LoVo (cell line): ENCODE measurements at regions not wholly inside any gene's neighbourhood (a gene's known extent, or its start where the extent isn't known, plus 50 kb on each side); places are given as distances from the start of the nearest gene placed in this dataset.
"Not testable (repeated sequence)": the region's sequence is repeated elsewhere in the genome, so short reads cannot be mapped to it uniquely, and the experiment has no call there.

Experiments used
- DNase-seq: peaks from one replicate; pipeline ENCODE4 v3.0.0-alpha.2; 2016; ENCODE audit warnings: low spot score

GRCh38 chr5:124021066-124021641 lies 509.2 kb downstream of the CSNK1G3 start:
- no peak for DNase-seq

- DNase-seq = not testable (repeated sequence)
Measured at GRCh38 chr5:124017321-124017720, 505.3 kb downstream of the CSNK1G3 start.

DNA sequence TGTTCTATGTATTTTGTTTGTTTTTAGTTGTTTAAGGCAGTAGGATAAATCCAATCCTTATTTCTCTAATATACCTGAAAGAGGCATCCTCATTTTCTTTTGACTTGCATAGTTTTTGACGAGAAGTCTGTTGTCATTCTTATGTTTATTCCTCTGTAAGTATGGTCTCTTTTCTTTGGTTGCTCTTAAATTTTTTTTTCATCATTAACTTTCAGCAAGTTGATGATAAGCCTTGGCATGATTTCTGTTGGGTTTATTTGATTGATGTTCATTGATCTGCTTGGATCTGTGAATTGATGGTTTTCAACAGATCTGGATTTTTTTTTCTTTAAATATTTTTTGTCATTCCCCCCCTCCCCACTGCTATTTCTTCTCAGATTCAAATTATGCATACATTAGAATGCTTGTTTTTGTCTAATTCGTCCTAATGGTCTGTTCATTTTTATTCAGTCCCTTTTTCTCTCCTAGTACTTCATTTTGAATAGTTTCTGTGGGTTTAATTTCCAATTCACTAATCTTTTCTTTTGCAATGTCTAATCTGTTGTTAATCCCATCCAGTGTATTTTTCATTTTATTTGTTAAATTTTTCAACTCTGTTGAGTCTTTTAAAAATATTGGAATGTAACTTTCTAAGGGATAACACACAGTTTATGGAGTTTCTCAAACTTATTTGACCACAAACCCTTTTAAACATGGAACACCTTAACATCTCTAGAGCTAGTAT lies 495.9 kb downstream of the CSNK1G3 start:
- DNase-seq = no peak

DNA sequence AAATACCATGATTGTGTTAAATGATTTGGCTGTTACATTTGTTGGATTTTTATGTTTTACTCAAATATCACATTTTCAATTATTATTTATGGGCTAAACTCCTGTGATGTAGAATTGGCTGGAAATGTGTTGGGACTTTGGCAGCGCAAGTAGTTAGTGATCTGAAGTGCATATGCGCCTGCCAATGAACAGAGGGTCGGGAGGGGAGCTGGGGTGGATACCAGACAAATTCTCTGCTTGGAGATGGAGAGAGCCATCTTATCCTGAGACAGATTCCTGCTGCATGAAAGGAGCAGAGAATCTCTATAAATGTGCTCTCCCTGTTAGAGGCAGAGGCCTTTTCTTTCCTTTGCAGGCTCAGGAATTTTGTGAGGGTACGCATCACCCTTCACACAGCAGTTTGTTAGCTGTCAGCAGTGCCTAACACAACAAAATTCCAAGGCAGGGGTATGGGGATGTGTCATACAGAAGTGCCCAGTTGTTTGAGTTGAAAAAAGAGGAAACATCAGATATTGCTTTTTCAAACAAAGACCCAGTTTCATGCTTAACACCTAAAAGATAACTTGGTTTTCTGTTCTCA lies 489.1 kb downstream of the CSNK1G3 start:
- no peak for DNase-seq

DNA sequence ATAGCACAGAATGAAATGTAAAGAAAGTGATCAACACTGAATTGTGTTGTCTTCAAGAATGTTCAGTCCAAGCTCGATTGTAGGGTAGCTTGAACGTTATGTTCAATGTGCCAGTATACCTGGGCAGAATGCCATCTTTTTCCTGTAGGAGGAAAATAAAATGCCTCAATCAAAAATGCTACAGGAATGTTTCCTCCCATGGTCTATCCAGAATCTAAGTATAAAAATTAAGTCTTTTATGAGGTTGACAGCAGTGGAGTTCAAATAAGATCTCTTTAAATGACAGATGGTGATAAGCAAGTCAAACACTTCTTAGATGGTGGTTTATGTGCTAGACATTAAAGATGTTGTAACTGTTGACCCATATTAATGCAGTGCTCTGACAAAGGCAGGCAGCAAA lies 488.6 kb downstream of the CSNK1G3 start:
- DNase-seq = no peak

- DNase-seq = no peak
Measured at GRCh38 chr5:123997462-123998215, 485.7 kb downstream of the CSNK1G3 start.

DNA sequence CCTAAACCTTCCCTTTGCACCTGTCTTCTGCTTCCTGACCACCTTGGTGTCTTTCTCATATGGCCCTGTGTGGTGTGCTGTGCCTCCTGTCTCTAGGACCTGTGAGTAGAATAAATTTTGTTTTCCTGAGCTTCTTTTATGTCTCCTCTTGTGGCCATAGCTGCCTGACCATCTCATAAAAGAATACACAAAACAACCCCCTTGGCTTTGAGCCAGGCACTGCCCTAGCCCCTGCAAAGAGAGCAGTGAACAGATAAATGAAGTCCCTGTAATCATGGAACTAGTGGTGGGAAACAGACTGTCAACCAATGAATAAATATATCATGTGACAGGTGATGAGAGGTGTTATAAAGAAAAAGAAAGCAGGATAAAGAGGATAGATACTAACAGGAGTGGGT lies 485.1 kb downstream of the CSNK1G3 start:
- no peak for DNase-seq

GRCh38 chr5:123992641-123993040 lies 480.7 kb downstream of the CSNK1G3 start:
- peak; percentile 11 for DNase-seq

GRCh38 chr5:123987956-123988355 lies 476.0 kb downstream of the CSNK1G3 start:
- no peak for DNase-seq

DNA sequence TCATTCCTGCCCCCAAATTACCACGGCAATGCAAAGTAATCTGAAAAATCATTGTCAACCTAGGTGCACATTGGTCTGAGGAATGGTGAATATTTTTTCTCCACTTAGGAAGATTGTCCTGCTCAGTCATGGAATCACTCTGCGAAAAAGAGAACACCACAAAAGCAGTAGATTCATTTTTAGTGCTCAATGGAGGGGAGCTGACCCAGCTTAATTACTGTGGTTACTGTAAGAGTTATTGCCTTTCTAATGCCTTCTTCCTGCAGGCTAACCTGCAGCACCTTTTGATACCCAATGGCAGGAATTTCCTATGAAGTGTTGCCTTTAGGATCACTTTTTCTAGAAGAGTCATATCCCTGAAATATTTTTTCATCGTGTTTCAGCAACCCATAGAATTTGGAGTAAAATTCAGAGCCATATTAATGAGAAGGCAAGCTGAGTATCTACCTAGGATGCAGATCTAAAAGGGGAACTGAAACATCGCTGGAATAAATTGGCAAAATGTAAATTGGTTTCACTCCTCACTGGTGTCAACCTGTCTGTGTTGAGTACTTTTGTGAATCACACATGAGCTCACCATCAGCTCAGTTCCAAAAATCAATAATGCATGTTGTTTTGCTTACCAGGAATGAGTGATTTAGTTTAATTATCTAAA lies 464.5 kb downstream of the CSNK1G3 start:
- no peak for DNase-seq

DNA sequence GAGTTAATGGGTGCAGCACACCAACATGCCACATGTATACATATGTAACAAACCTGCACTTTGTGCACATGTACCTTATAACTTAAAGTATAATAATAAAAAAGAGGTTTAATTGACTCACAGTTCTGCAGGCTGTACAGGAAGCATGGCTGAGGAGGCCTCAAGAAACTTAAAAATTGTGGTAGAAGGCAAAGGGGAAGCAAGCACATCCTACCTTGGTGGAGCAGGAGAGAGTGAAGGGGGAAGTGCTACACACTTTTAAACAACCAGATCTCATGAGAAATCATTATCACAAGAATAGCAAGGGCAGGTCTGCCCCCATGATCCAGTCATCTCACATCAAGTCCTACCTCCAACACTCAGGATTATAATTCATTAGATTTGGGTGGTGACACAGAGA lies 463.5 kb downstream of the CSNK1G3 start:
- not testable (repeated sequence) for DNase-seq

DNA sequence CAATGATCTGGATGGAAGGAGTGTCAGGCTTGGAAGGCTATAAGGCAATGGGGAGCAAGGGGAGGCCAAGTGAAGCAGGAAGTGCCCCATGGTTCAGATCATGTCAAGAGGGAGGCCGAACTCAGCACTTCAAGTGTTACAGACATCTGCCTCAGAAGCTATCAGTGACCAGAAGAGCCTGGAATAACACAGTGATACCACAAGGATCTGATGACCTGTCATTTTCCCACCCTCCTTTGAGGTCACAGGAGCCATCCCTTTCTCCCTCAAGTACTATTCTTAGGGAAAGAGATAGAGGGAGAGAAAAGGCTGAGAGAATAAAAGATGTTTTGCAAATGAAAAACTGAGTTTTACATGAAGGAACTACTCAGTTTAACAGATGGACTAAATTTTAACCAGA lies 454.8 kb downstream of the CSNK1G3 start:
- no peak for DNase-seq

DNA sequence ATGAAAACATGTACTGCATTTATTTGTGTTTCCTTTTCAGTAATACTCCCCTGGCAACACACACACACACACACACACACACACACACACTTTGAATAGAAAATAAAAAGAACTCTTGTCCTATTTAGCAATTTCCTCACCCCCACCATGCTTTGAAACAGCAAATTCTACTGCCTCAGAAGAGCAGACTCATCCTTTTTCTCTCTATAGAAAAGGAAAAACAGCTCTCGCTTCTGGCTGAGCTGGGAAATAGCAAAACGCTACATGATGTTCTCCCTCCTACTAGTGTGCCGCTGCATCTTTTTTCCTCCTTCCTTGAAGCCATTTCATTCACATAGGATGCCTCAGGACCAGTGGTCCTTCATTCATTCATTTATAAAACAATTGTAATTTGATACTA lies 453.6 kb downstream of the CSNK1G3 start:
- no peak for DNase-seq

DNA sequence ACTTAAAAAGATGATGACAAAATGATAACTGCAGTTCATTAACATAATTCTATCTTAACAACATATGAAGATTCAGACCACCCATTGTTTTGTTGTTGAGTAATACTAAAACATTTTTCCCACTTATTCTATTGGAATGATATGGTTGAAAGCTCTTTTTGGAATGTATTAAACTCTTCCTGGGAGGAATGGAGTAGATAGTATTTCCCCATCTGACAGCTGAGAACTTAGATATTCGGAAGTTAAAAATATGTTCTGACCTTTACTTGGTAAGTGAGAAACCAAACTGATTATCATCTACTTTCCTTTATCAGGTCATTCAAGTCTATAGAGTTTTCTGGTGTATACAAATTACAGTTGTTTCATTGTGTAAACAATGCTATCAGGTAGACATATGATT lies 452.9 kb downstream of the CSNK1G3 start:
- no peak for DNase-seq

- no peak for DNase-seq
Measured at GRCh38 chr5:123960526-123960925, 448.5 kb downstream of the CSNK1G3 start.

- DNase-seq = peak; percentile 13
Measured at GRCh38 chr5:123951582-123951977, 439.6 kb downstream of the CSNK1G3 start.

DNA sequence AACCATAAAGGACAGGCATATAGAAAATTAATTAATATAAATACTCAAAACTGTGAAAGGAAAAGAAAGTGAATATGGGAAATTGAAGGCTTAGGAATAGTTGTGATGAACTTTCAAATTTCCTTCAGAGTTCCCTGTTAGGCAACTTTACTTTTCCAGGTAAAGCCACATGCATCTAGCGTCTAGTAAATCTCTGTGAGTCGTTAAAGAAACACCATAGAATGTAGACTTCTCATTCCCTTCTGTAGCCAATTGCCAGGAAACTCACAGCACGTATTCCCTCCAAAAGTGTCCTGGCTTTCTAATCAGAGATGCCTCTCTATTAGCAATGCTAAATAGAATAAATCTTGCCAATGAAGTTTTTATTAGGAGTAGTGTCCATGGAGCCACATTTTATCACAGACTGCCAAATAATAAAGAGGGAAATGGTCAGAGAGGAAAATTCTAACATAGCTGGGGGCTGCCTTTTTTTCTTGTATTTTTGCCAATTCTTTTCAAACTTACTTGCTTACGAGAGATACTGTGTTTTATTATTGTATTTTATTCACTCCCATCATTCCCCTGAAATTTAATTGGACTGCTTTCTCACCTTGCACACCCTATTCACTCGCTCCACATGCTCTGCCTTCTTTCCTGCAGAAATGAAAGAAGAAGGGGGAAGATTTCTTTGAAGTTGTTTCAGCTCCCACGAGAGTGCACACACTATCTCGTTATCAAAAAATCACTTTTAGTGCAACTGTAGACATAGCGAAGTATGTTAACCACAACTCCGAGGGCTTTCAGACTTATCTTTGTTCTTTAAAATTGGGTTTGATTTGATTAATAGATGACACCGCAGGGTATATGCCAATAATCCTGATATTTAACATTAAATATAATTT lies 439.0 kb downstream of the CSNK1G3 start:
- DNase-seq = no peak

GRCh38 chr5:123949807-123950340 lies 437.9 kb downstream of the CSNK1G3 start:
- no peak for DNase-seq

- DNase-seq = no peak
Measured at GRCh38 chr5:123949043-123949804, 437.2 kb downstream of the CSNK1G3 start.

- DNase-seq = no peak
Measured at GRCh38 chr5:123947797-123948196, 435.8 kb downstream of the CSNK1G3 start.
